Esophagus muscularis mucosa (tissue), 4 donors: ENCODE measurements at regions not wholly inside any gene's neighbourhood (a gene's known extent, or its start where the extent isn't known, plus 50 kb on each side); places are given as distances from the start of the nearest gene placed in this dataset.

Experiments used
- CTCF ChIP-seq, 3 experiments: fragments of 200-600 bp in 2 of 3; fragments of 450-650 bp in 1 of 3; sonication (generic) in 2 of 3; IDR thresholded peaks; one replicate each; pipeline ENCODE4 v1.5.1; 2017 to 2019; ENCODE audit warnings: antibody characterized with exemption in 3 of 3, mild to moderate bottlenecking in 2 of 3, moderate library complexity in 1 of 3
- EP300 ChIP-seq: sonication (generic); formaldehyde crosslinking; IDR thresholded peaks from one replicate; pipeline ENCODE4 v1.6.1; 2017; ENCODE audit warnings: antibody characterized with exemption
- POLR2A ChIP-seq: fragments of 450-650 bp; IDR thresholded peaks from one replicate; pipeline ENCODE4 v1.6.1; 2017; ENCODE audit warnings: antibody characterized with exemption, moderate library complexity, mild to moderate bottlenecking, low read depth

GRCh38 chr7:46664453-46664852 is 743.4 kb upstream of the IGFBP3 start:
- TF ChIP-seq CTCF (IDR thresholded peaks at IDR 0.05), result no peak
- TF ChIP-seq POLR2A, result no peak
- no peak for TF ChIP-seq EP300
